Duodenal mucosa (tissue), 2 donors: ENCODE measurements at regions not wholly inside any gene's neighbourhood (a gene's known extent, or its start where the extent isn't known, plus 50 kb on each side); places are given as distances from the start of the nearest gene placed in this dataset.
"Not testable (repeated sequence)": the region's sequence is repeated elsewhere in the genome, so short reads cannot be mapped to it uniquely, and the experiment has no call there.

Experiments used
- H3K27ac ChIP-seq: one replicate; pipeline ENCODE4 v1.7.0; 2013; ENCODE audit warnings: low read depth, low read length
- H3K27me3 ChIP-seq, 2 donors: one replicate each; pipeline ENCODE4 v1.7.0; 2013; ENCODE audit warnings: low read length in 2 of 2, control low read depth in 1 of 2; ENCODE audit not compliant: insufficient read depth in 2 of 2, control insufficient read depth in 1 of 2
- H3K36me3 ChIP-seq, 2 donors: one replicate each; pipeline ENCODE4 v1.7.0; 2013; ENCODE audit warnings: low read length in 2 of 2, control low read depth in 1 of 2; ENCODE audit not compliant: insufficient read depth in 2 of 2, control insufficient read depth in 1 of 2
- H3K4me1 ChIP-seq, 2 donors: one replicate each; pipeline ENCODE4 v1.7.0; 2013; ENCODE audit warnings: low read length in 2 of 2, control low read depth in 1 of 2; ENCODE audit not compliant: insufficient read depth in 2 of 2, control insufficient read depth in 1 of 2
- H3K4me3 ChIP-seq, 2 donors: one replicate each; pipeline ENCODE4 v1.7.0; 2013; ENCODE audit warnings: low read length in 2 of 2, low read depth in 1 of 2
- H3K9ac ChIP-seq, 2 donors: one replicate each; pipeline ENCODE4 v1.7.0; 2013; ENCODE audit warnings: low read length in 2 of 2, low read depth in 1 of 2
- H3K9me3 ChIP-seq, 2 donors: one replicate each; pipeline ENCODE4 v1.7.0; 2013; ENCODE audit warnings: low read length in 2 of 2, control low read depth in 1 of 2; ENCODE audit not compliant: control insufficient read depth in 1 of 2

- Histone ChIP-seq H3K27me3 (no peaks in the 10 kb centered on the region), H3K9me3 (no peaks in the 10 kb centered on the region), H3K4me3 (no peak overlapping the region), H3K27ac (no peak overlapping the region), H3K9ac (no peak overlapping the region), H3K36me3 (no peaks in the 10 kb centered on the region), H3K4me1 (no peaks in the 10 kb centered on the region)
Observed at GRCh38 chr3:8301977-8302735, 199.5 kb upstream of the LMCD1 start.

GRCh38 chr3:8303466-8303865 is 198.2 kb upstream of the LMCD1 start:
- Histone ChIP-seq H3K9me3 (no peaks in the 10 kb centered on the region), H3K27ac (no peak overlapping the region), H3K36me3 (no peaks in the 10 kb centered on the region), H3K27me3 (no peaks in the 10 kb centered on the region), H3K4me3 (no peak overlapping the region), H3K9ac (no peak overlapping the region), H3K4me1 (no peaks in the 10 kb centered on the region)

- Histone ChIP-seq H3K27ac (no peak overlapping the region), H3K4me1 (no peaks in the 10 kb centered on the region), H3K9me3 (peaks cover 0 to 2% of the 10 kb centered on the region in 2 donors), H3K9ac (no peak overlapping the region), H3K36me3 (no peaks in the 10 kb centered on the region), H3K4me3 (no peak overlapping the region), H3K27me3 (no peaks in the 10 kb centered on the region)
Observed at GRCh38 chr3:8305371-8305770, 196.3 kb upstream of the LMCD1 start.

- H3K27ac ChIP-seq: no peak overlapping the region
- no peak overlapping the region for H3K9ac ChIP-seq
- H3K27me3 ChIP-seq: no peaks in the 10 kb centered on the region
- H3K4me3 ChIP-seq: no peak overlapping the region
- H3K4me1 ChIP-seq: no peaks in the 10 kb centered on the region
- no peaks in the 10 kb centered on the region for H3K36me3 ChIP-seq
- H3K9me3 ChIP-seq: peaks cover 0 to 2% of the 10 kb centered on the region in 2 donors
Observed at GRCh38 chr3:8307545-8308110, 194.0 kb upstream of the LMCD1 start.

GRCh38 chr3:8311321-8311720 is 190.3 kb upstream of the LMCD1 start:
- H3K4me1 ChIP-seq: no peaks in the 10 kb centered on the region
- H3K9me3 ChIP-seq: peaks cover 0 to 2% of the 10 kb centered on the region in 2 donors
- no peaks in the 10 kb centered on the region for H3K27me3 ChIP-seq
- H3K4me3 ChIP-seq: no peak overlapping the region
- no peak overlapping the region for H3K27ac ChIP-seq
- H3K36me3 ChIP-seq: no peaks in the 10 kb centered on the region
- no peak overlapping the region for H3K9ac ChIP-seq

- Histone ChIP-seq H3K4me3 (no peak overlapping the region), H3K36me3 (no peaks in the 10 kb centered on the region), H3K4me1 (no peaks in the 10 kb centered on the region), H3K27me3 (no peaks in the 10 kb centered on the region), H3K9ac (no peak overlapping the region), H3K27ac (no peak overlapping the region), H3K9me3 (peaks cover 0 to 2% of the 10 kb centered on the region in 2 donors)
Observed at GRCh38 chr3:8312685-8313084, 188.9 kb upstream of the LMCD1 start.

- Histone ChIP-seq H3K4me1 (no peaks in the 10 kb centered on the region), H3K9ac (no peak overlapping the region), H3K27me3 (no peaks in the 10 kb centered on the region), H3K4me3 (no peak overlapping the region), H3K36me3 (no peaks in the 10 kb centered on the region), H3K9me3 (peaks cover 0 to 2% of the 10 kb centered on the region in 2 donors), H3K27ac (no peak overlapping the region)
Observed at GRCh38 chr3:8313560-8314267, 187.9 kb upstream of the LMCD1 start.

- H3K27me3 ChIP-seq, H3K36me3 ChIP-seq, H3K4me1 ChIP-seq, H3K9ac ChIP-seq, H3K27ac ChIP-seq, H3K4me3 ChIP-seq, H3K9me3 ChIP-seq: not testable (repeated sequence)
Observed at GRCh38 chr3:8315526-8315925, 186.1 kb upstream of the LMCD1 start.

- no peak overlapping the region for H3K27ac ChIP-seq
- no peak overlapping the region for H3K4me3 ChIP-seq
- H3K4me1 ChIP-seq: no peaks in the 10 kb centered on the region
- no peaks in the 10 kb centered on the region for H3K36me3 ChIP-seq
- H3K9me3 ChIP-seq: no peaks in the 10 kb centered on the region
- no peak overlapping the region for H3K9ac ChIP-seq
- H3K27me3 ChIP-seq: no peaks in the 10 kb centered on the region
Observed at GRCh38 chr3:8317661-8318649, 183.7 kb upstream of the LMCD1 start.
